ENCODE measurements at regions not wholly inside any gene's neighbourhood (a gene's known extent, or its start where the extent isn't known, plus 50 kb on each side); places are given as distances from the start of the nearest gene placed in this dataset.

DNA sequence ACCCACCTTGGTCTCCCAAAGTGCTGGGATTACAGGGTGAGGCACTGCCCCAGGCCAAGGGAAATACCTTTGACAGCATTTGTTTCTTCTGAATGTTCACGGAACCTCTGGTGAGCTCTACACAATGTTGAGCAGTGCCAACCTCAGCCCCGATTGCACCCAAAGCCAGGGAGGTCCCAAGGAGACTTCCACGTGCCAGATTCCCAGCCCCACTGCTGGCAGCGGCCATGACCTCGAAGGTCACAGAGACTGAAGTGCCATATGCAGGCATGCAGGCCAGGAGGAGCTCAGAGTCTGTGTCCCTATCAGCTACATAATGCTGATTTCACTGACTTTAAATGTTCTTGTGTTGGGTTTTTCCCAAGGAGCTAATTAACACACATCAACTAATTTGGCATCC is 226.4 kb upstream of the FOXF1 start:
- H3K36me3 ChIP-seq = no peaks in the 10 kb centered on the region
- no peak for DNase-seq
- TF ChIP-seq, protein P1, sequence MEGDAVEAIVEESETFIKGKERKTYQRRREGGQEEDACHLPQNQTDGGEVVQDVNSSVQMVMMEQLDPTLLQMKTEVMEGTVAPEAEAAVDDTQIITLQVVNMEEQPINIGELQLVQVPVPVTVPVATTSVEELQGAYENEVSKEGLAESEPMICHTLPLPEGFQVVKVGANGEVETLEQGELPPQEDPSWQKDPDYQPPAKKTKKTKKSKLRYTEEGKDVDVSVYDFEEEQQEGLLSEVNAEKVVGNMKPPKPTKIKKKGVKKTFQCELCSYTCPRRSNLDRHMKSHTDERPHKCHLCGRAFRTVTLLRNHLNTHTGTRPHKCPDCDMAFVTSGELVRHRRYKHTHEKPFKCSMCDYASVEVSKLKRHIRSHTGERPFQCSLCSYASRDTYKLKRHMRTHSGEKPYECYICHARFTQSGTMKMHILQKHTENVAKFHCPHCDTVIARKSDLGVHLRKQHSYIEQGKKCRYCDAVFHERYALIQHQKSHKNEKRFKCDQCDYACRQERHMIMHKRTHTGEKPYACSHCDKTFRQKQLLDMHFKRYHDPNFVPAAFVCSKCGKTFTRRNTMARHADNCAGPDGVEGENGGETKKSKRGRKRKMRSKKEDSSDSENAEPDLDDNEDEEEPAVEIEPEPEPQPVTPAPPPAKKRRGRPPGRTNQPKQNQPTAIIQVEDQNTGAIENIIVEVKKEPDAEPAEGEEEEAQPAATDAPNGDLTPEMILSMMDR (IDR thresholded peaks at IDR 0.05; ENCODE audit: low read depth, low read length) = no peak
- H3K27me3 ChIP-seq (ENCODE audit: insufficient read depth, low read depth, severe bottlenecking) = no peaks in the 10 kb centered on the region
- no peaks in the 10 kb centered on the region for H3K9me3 ChIP-seq (ENCODE audit: severe bottlenecking)
- no peak overlapping the region for H3K4me3 ChIP-seq (ENCODE audit: low read depth, low read length)
- no peak overlapping the region for H3K27ac ChIP-seq

DNA sequence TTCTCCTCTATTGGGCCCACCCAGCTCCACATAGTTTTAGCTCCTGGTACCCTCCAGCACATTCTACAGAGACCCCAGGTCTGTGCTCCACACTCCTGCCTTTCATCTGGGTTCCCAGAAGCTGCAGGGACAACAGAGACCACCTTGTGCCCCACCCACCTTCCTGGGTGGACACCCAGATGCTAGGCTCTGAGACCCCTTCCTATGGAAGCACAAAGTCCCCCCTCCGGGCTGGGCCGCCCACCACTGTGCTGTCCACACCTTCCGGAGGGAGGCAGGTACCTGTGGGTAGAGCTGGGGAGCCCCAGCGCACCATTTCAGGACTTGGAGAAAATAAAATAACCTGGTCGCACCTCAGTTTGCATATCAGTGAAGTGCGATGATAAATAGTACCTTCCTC is 224.9 kb upstream of the FOXF1 start:
- Histone ChIP-seq H3K4me3 (ENCODE audit: low read depth, low read length) (no peak overlapping the region), H3K36me3 (no peaks in the 10 kb centered on the region), H3K27me3 (ENCODE audit: insufficient read depth, low read depth, severe bottlenecking) (no peaks in the 10 kb centered on the region), H3K27ac (no peak overlapping the region), H3K9me3 (ENCODE audit: severe bottlenecking) (no peaks in the 10 kb centered on the region)
- no peak for DNase-seq
- TF ChIP-seq, protein P1 (IDR thresholded peaks at IDR 0.05; ENCODE audit: low read depth, low read length) = no peak

DNA sequence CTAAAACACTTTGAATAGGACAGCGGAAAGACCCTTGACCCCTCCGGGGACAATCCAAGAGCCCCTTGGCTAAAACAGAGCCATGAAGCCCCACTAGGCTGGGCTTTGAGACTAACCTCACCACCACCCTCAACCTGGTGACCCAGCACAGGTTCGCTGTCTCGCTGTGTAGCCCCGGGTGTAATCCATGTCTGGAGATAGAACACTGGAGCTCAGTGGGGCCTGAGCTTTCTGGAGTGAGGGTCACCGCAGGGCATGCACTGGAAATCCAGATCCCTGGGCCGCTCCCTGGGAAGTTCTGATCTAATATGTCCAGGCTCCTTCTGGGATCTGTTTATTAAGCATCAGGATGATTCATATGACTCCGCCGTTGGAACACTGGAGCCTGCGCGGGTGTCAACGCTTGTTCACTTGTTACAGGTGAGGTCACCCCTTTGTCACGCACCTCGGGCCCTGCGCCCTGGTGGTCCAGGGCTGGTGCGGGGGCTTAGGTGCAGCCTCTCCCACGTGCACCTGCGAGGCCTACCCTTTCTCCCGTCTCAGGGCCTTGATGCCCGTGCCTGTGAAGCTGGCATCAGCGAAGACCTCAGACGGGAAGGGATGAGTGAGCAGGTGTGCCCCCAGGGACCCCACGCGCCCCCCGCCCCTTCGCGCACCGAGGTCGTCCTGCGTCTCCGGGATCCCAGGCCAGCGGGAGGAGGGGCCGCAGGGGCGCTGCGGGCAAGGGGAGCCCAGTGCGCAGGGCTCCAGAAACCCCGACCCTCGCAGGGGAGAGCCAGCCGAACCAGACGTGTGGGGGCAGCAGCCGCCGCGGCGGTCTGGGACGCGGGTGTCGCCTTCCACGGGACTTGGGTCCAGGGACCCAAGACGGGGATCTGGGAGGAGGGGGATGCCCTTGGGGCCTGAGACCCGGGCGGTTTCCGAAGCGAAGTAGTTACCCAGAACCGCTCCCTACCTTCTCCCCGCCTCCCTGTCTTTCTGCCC is 224.1 kb upstream of the FOXF1 start:
- H3K4me3 ChIP-seq (ENCODE audit: low read depth, low read length) = no peak overlapping the region
- H3K36me3 ChIP-seq = no peaks in the 10 kb centered on the region
- no peaks in the 10 kb centered on the region for H3K27me3 ChIP-seq (ENCODE audit: insufficient read depth, low read depth, severe bottlenecking)
- TF ChIP-seq, protein P1 (IDR thresholded peaks at IDR 0.05; ENCODE audit: low read depth, low read length) = no peak
- no peak for DNase-seq
- H3K9me3 ChIP-seq (ENCODE audit: severe bottlenecking) = no peaks in the 10 kb centered on the region
- H3K27ac ChIP-seq = no peak overlapping the region

DNA sequence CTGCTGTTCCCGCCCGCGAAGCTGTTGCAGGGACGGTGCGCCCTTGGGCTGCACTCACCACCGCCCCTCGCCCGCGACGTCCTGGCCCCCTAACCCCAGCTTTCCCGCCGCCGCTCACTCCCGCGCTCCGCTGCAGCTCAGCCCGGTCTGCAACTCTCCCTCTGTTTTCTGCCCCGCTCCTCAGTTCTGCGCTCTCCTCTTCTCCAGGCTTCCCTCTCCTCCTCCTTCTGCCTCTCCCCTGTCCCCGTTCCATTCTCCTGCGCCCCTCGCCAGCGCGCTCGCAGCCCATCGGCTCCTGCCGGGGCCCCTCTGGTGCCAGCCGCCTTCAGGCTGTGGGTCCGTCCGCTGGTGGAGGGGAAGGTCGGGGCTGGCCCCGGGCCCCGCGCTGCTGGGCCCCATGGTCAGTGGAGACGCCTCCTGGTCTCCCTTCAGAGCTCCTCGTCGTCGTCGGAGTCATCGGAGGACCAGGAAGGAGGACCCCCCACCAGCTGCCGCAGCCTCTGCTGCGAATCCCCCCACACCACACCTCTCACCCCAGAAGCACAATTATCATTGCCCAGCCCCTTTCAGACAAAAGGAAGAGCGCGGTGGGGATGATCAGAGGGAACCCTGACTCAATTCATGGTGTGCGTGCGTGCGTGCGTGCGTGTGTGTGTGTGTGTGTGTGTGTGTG is 223.2 kb upstream of the FOXF1 start:
- Histone ChIP-seq H3K27me3 (ENCODE audit: insufficient read depth, low read depth, severe bottlenecking) (no peaks in the 10 kb centered on the region), H3K27ac (no peak overlapping the region), H3K4me3 (ENCODE audit: low read depth, low read length) (no peak overlapping the region), H3K9me3 (ENCODE audit: severe bottlenecking) (no peaks in the 10 kb centered on the region), H3K36me3 (no peaks in the 10 kb centered on the region)
- DNase-seq = no peak
- TF ChIP-seq, protein P1 (IDR thresholded peaks at IDR 0.05; ENCODE audit: low read depth, low read length) = no peak

DNA sequence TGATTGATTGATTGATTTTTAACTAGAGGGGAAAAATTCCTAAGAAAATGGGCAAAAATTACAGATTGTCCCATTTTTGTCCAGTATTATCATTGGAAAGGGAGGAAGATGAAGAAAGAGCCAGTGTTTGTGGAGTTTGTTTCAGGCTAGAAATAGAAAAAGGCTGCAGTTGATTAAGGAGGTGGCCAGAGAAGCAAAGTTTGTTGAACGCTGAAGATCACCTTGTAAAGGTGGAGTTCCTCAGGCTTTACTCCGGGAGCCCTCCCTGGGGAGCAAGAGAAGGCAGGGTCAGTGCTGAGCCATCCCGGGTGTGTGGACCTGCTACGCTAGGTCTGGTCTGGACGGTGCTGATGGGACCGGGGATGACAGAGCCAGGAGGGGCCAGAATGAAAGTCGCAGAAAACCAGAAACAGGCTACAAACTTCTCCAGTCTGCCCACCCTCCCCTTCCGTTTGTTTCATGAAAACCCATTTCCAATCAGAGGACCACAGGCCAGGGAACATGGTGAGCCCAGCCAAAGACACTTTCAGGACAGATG is 222.6 kb upstream of the FOXF1 start:
- Histone ChIP-seq H3K9me3 (ENCODE audit: severe bottlenecking) (no peaks in the 10 kb centered on the region), H3K4me3 (ENCODE audit: low read depth, low read length) (no peak overlapping the region), H3K36me3 (no peaks in the 10 kb centered on the region), H3K27me3 (ENCODE audit: insufficient read depth, low read depth, severe bottlenecking) (no peaks in the 10 kb centered on the region), H3K27ac (no peak overlapping the region)
- DNase-seq = no peak
- TF ChIP-seq, protein P1 (IDR thresholded peaks at IDR 0.05; ENCODE audit: low read depth, low read length) = no peak
